Lung (tissue), 11 donors: ENCODE measurements at regions not wholly inside any gene's neighbourhood (a gene's known extent, or its start where the extent isn't known, plus 50 kb on each side); places are given as distances from the start of the nearest gene placed in this dataset.

Experiments used
- ATAC-seq: fragments of 200-7000 bp; cut with Tn5 transposase; one replicate; pipeline ENCODE4 v1.9.1; 2020; ENCODE audit warnings: moderate number of reproducible peaks; ENCODE audit not compliant: insufficient read depth, low FRiP score
- DNase-seq, 3 donors: peaks; one replicate each; pipeline ENCODE4 v3.0.0-alpha.2; 2013 to 2017
- H3K27ac ChIP-seq, 2 donors: one replicate each; pipeline ENCODE4 v1.5.1; 2013; ENCODE audit warnings: mild to moderate bottlenecking in 2 of 2, moderate library complexity in 2 of 2, control low read depth in 1 of 2, inconsistent platforms in 1 of 2, low read depth in 1 of 2, low read length in 1 of 2
- H3K27me3 ChIP-seq, 3 donors: one replicate each; pipeline ENCODE4 v1.5.1; 2013; ENCODE audit warnings: low read length in 2 of 3; ENCODE audit not compliant: control insufficient read depth in 3 of 3, insufficient read depth in 3 of 3
- H3K36me3 ChIP-seq, 4 donors: one replicate each; pipeline ENCODE4 v1.5.1; 2013; ENCODE audit warnings: low read length in 4 of 4, mild to moderate bottlenecking in 1 of 4, moderate library complexity in 1 of 4; ENCODE audit not compliant: control insufficient read depth in 4 of 4, insufficient read depth in 4 of 4
- H3K4me1 ChIP-seq, 5 donors: one replicate each; pipeline ENCODE4 v1.5.1; 2013; ENCODE audit warnings: low read length in 5 of 5, mild to moderate bottlenecking in 2 of 5, moderate library complexity in 1 of 5; ENCODE audit not compliant: control insufficient read depth in 5 of 5, insufficient read depth in 5 of 5
- H3K4me3 ChIP-seq: one replicate; pipeline ENCODE4 v1.5.1; 2013; ENCODE audit warnings: mild to moderate bottlenecking, control low read depth, moderate library complexity
- H3K9ac ChIP-seq, 2 donors: one replicate each; pipeline ENCODE4 v1.5.1; 2013; ENCODE audit warnings: low read length in 2 of 2, control low read depth in 1 of 2; ENCODE audit not compliant: insufficient read depth in 1 of 2
- H3K9me3 ChIP-seq, 4 donors: one replicate each; pipeline ENCODE4 v1.5.1; 2013; ENCODE audit warnings: low read length in 3 of 4, mild to moderate bottlenecking in 1 of 4, moderate library complexity in 1 of 4; ENCODE audit not compliant: control insufficient read depth in 4 of 4, insufficient read depth in 3 of 4
- whole genome bisulfite sequencing, 2 donors: extraction: QIAGEN DNeasy Blood & Tissue Kit; methylation state at CpG; one replicate each; pipeline ENCODE4 v1.1.7; 2013; 5-methylcytosine and 5-hydroxymethylcytosine counted together
- TF ChIP-seq, protein P1 (sequence below): IDR thresholded peaks from 2 replicates; pipeline ENCODE4 v1.5.1; 2012; ENCODE audit warnings: mild to moderate bottlenecking; ENCODE audit errors: control extremely low read depth, extremely low read depth
- donor health status: control.
- donor health status: control.
- donor health status: Bipolar disorder and iron deficiency.
- donor health status: healthy.
- donor health status: DM: yes; HTN: yes; CAD: no.

DNA sequence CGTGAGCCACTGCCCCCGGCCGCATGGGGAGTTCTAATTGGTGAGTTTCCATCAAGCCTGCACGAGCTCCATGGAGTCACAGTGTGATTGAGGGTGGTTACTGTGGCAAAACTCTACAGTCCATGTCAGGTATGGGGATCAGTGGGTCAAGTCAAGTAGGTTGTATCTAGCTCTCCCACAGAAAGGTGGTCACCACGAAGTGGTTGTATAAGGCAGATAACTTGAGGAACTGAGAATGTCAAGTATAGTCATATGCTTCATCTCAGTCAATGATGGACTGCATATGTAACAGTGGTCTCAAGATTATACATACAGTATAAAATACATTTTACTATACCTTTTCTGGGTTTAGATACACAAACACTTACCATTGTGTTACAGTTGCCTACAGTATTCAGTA lies 348.6 kb upstream of the ZP4 start:
- WGBS, 2 donors, result 88 to 96% methylated on average over 5 of the region's 5 CpGs
- no peaks in the 10 kb centered on the region for H3K27me3 ChIP-seq
- H3K9ac ChIP-seq, result no peak overlapping the region
- no peak for ATAC-seq
- no peaks in the 10 kb centered on the region for H3K36me3 ChIP-seq
- peaks cover 0 to 6% (median 2%) of the 10 kb centered on the region in 4 donors for H3K9me3 ChIP-seq
- TF ChIP-seq, protein P1, sequence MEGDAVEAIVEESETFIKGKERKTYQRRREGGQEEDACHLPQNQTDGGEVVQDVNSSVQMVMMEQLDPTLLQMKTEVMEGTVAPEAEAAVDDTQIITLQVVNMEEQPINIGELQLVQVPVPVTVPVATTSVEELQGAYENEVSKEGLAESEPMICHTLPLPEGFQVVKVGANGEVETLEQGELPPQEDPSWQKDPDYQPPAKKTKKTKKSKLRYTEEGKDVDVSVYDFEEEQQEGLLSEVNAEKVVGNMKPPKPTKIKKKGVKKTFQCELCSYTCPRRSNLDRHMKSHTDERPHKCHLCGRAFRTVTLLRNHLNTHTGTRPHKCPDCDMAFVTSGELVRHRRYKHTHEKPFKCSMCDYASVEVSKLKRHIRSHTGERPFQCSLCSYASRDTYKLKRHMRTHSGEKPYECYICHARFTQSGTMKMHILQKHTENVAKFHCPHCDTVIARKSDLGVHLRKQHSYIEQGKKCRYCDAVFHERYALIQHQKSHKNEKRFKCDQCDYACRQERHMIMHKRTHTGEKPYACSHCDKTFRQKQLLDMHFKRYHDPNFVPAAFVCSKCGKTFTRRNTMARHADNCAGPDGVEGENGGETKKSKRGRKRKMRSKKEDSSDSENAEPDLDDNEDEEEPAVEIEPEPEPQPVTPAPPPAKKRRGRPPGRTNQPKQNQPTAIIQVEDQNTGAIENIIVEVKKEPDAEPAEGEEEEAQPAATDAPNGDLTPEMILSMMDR, result no peak
- H3K27ac ChIP-seq, result no peak overlapping the region
- no peaks in the 10 kb centered on the region for H3K4me1 ChIP-seq
- H3K4me3 ChIP-seq, result no peak overlapping the region
- no peak for DNase-seq

- 61 to 78% methylated on average over 4 of the region's 4 CpGs for WGBS, 2 donors
- no peaks in the 10 kb centered on the region for H3K27me3 ChIP-seq
- no peaks in the 10 kb centered on the region for H3K36me3 ChIP-seq
- TF ChIP-seq, protein P1, result no peak
- DNase-seq, result no peak
- H3K9ac ChIP-seq, result no peak overlapping the region
- no peak for ATAC-seq
- H3K27ac ChIP-seq, result no peak overlapping the region
- peaks cover 0 to 5% (median 0%) of the 10 kb centered on the region in 5 donors for H3K4me1 ChIP-seq
- H3K9me3 ChIP-seq, result peaks cover 0 to 6% (median 2%) of the 10 kb centered on the region in 4 donors
- no peak overlapping the region for H3K4me3 ChIP-seq
These were observed 343.2 kb upstream of the ZP4 start for GRCh38 chr1:238233966-238234365.

GRCh38 chr1:238232084-238232710 lies 341.5 kb upstream of the ZP4 start:
- no peak for ATAC-seq

More at GRCh38 chr1:238232084-238232710, 341.5 kb upstream of the ZP4 start:
- Histone ChIP-seq H3K27ac (no peak overlapping the region), H3K36me3 (no peaks in the 10 kb centered on the region), H3K27me3 (no peaks in the 10 kb centered on the region), H3K4me1 (peaks cover 0 to 5% (median 0%) of the 10 kb centered on the region in 5 donors), H3K4me3 (no peak overlapping the region), H3K9ac (no peak overlapping the region), H3K9me3 (peaks cover 0 to 6% (median 0%) of the 10 kb centered on the region in 4 donors)
- TF ChIP-seq, protein P1, result no peak
- DNase-seq, result peak in 1 of 3 donors; percentile 13
- 61 to 76% methylated on average over 3 of the region's 3 CpGs for WGBS, 2 donors
